ENCODE measurements at regions not wholly inside any gene's neighbourhood (a gene's known extent, or its start where the extent isn't known, plus 50 kb on each side); places are given as distances from the start of the nearest gene placed in this dataset.

DNA sequence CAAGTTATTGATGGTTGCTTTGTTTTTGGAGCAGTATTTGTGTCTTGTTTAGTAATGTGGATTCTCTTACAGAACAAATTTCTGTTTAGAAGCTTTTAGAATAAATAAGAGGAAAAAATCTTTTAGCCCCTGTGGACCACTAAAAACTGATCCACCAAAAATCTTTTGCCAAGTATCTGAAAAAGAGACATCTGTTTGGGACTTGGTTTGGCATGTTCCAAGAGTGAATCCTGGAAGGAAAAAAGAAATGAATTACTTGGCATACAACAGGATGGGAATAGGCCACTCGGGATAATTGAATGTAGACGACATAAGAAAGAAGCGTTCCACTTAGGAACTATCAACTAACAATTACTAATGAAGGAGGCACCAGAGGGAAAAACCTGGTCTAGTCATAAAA is 1350.1 kb upstream of the C9orf72 start:
- peaks cover 0 to 2% (median 0%) of the 10 kb centered on the region in 5 experiments for H3K27me3 ChIP-seq (replicated peaks in 2 of 5; ENCODE audit: control insufficient read depth in 4 of 5, insufficient read depth in 5 of 5, low read length in 4 of 5)
- no peaks in the 10 kb centered on the region for H3K36me3 ChIP-seq (ENCODE audit: control insufficient read depth in 4 of 4, insufficient read depth in 4 of 4, low read length in 3 of 4)
- ChIA-PET CTCF (interaction anchor here (0.5 kb wide), 1 partner anchor 1035 kb away, joined by 3 read pairs; no protein-coding TSS in a partner anchor), POLR2A (interaction anchor here (0.6 kb wide), 1 partner anchor 16 kb away, joined by 3 read pairs; no protein-coding TSS in a partner anchor)
- 100% methylated on average over 1 of the region's 3 CpGs for whole genome bisulfite sequencing (ENCODE audit: insufficient coverage)
- H3K4me1 ChIP-seq (ENCODE audit: control extremely low read depth in 1 of 4, control insufficient read depth in 4 of 4, insufficient read depth in 4 of 4, low read length in 3 of 4) = peaks cover 0 to 3% (median 0%) of the 10 kb centered on the region in 4 experiments
- no peak for DNase-seq
- no peak overlapping the region for H3K27ac ChIP-seq (ENCODE audit: insufficient read depth in 1 of 2, low read depth in 1 of 2, low read length in 2 of 2, poor library complexity in 1 of 2, severe bottlenecking in 2 of 2)
- no peak overlapping the region for H3K4me3 ChIP-seq (ENCODE audit: control insufficient read depth in 1 of 7, extremely low read depth in 1 of 7, insufficient read depth in 4 of 7, low read depth in 2 of 7, low read length in 6 of 7)
- H3K9me3 ChIP-seq (ENCODE audit: control extremely low read depth in 1 of 5, control insufficient read depth in 4 of 5, insufficient read depth in 2 of 5, low read depth in 1 of 5, low read length in 4 of 5) = no peaks in the 10 kb centered on the region

GRCh38 chr9:28925157-28925556 is 1351.9 kb upstream of the C9orf72 start:
- H3K27ac ChIP-seq (ENCODE audit: insufficient read depth in 1 of 2, low read depth in 1 of 2, low read length in 2 of 2, poor library complexity in 1 of 2, severe bottlenecking in 2 of 2) = no peak overlapping the region
- 100% methylated on average over 2 of the region's 3 CpGs for WGBS (ENCODE audit: insufficient coverage)
- CTCF ChIA-PET = interaction anchor here (1.3 kb wide), 1 partner anchor 8 kb away, joined by 3 read pairs; no protein-coding TSS in a partner anchor
- peaks cover 0 to 2% (median 0%) of the 10 kb centered on the region in 5 experiments for H3K27me3 ChIP-seq (replicated peaks in 2 of 5; ENCODE audit: control insufficient read depth in 4 of 5, insufficient read depth in 5 of 5, low read length in 4 of 5)
- no peaks in the 10 kb centered on the region for H3K9me3 ChIP-seq (ENCODE audit: control extremely low read depth in 1 of 5, control insufficient read depth in 4 of 5, insufficient read depth in 2 of 5, low read depth in 1 of 5, low read length in 4 of 5)
- H3K36me3 ChIP-seq (ENCODE audit: control insufficient read depth in 4 of 4, insufficient read depth in 4 of 4, low read length in 3 of 4) = no peaks in the 10 kb centered on the region
- no peak for DNase-seq
- peaks cover 0 to 3% (median 0%) of the 10 kb centered on the region in 4 experiments for H3K4me1 ChIP-seq (ENCODE audit: control extremely low read depth in 1 of 4, control insufficient read depth in 4 of 4, insufficient read depth in 4 of 4, low read length in 3 of 4)
- no peak overlapping the region for H3K4me3 ChIP-seq (ENCODE audit: control insufficient read depth in 1 of 7, extremely low read depth in 1 of 7, insufficient read depth in 4 of 7, low read depth in 2 of 7, low read length in 6 of 7)
- POLR2A ChIA-PET = no interaction called here

DNA sequence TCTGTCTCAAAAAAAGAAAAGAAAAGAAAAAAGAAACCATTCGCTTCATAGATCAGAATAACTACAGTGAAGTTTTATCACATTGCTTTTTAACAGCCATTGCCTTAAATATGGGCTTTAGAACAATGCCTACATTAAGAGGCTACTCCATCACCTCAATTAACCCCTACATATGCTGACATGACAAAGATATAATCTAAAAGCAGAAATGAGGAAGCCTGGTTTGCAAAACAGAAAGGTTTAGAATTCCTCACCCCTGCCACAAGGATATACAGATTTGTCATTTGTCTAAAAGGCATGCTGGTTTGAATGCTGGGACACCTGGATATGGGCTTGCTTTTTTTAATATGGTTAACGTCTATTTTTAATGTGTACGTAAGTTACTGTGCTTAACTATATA is 1353.0 kb upstream of the C9orf72 start:
- WGBS (ENCODE audit: insufficient coverage) = no CpG with 5 or more reads among the region's 3 CpGs
- H3K4me3 ChIP-seq (ENCODE audit: control insufficient read depth in 1 of 7, extremely low read depth in 1 of 7, insufficient read depth in 4 of 7, low read depth in 2 of 7, low read length in 6 of 7) = no peak overlapping the region
- CTCF ChIA-PET = no interaction called here
- H3K4me1 ChIP-seq (ENCODE audit: control extremely low read depth in 1 of 4, control insufficient read depth in 4 of 4, insufficient read depth in 4 of 4, low read length in 3 of 4) = peaks cover 0 to 3% (median 0%) of the 10 kb centered on the region in 4 experiments
- POLR2A ChIA-PET = no interaction called here
- no peaks in the 10 kb centered on the region for H3K36me3 ChIP-seq (ENCODE audit: control insufficient read depth in 4 of 4, insufficient read depth in 4 of 4, low read length in 3 of 4)
- H3K27me3 ChIP-seq (replicated peaks in 2 of 5; ENCODE audit: control insufficient read depth in 4 of 5, insufficient read depth in 5 of 5, low read length in 4 of 5) = peaks cover 0 to 2% (median 0%) of the 10 kb centered on the region in 5 experiments
- peak in 2 of 3 donors; percentile 2 to 3 for DNase-seq
- H3K27ac ChIP-seq (ENCODE audit: insufficient read depth in 1 of 2, low read depth in 1 of 2, low read length in 2 of 2, poor library complexity in 1 of 2, severe bottlenecking in 2 of 2) = no peak overlapping the region
- no peaks in the 10 kb centered on the region for H3K9me3 ChIP-seq (ENCODE audit: control extremely low read depth in 1 of 5, control insufficient read depth in 4 of 5, insufficient read depth in 2 of 5, low read depth in 1 of 5, low read length in 4 of 5)

- no peak for DNase-seq
- Histone ChIP-seq H3K4me3 (ENCODE audit: control insufficient read depth in 1 of 7, extremely low read depth in 1 of 7, insufficient read depth in 4 of 7, low read depth in 2 of 7, low read length in 6 of 7) (no peak overlapping the region), H3K9me3 (ENCODE audit: control extremely low read depth in 1 of 5, control insufficient read depth in 4 of 5, insufficient read depth in 2 of 5, low read depth in 1 of 5, low read length in 4 of 5) (no peaks in the 10 kb centered on the region), H3K36me3 (ENCODE audit: control insufficient read depth in 4 of 4, insufficient read depth in 4 of 4, low read length in 3 of 4) (no peaks in the 10 kb centered on the region), H3K4me1 (ENCODE audit: control extremely low read depth in 1 of 4, control insufficient read depth in 4 of 4, insufficient read depth in 4 of 4, low read length in 3 of 4) (no peaks in the 10 kb centered on the region), H3K27me3 (replicated peaks in 2 of 5; ENCODE audit: control insufficient read depth in 4 of 5, insufficient read depth in 5 of 5, low read length in 4 of 5) (peaks cover 0 to 2% (median 0%) of the 10 kb centered on the region in 5 experiments), H3K27ac (ENCODE audit: insufficient read depth in 1 of 2, low read depth in 1 of 2, low read length in 2 of 2, poor library complexity in 1 of 2, severe bottlenecking in 2 of 2) (no peak overlapping the region)
- ChIA-PET POLR2A (no interaction called here), CTCF (no interaction called here)
- WGBS (ENCODE audit: insufficient coverage) = no CpG with 5 or more reads among the region's 1 CpG
Measured at GRCh38 chr9:28927691-28928090, 1354.4 kb upstream of the C9orf72 start.

DNA sequence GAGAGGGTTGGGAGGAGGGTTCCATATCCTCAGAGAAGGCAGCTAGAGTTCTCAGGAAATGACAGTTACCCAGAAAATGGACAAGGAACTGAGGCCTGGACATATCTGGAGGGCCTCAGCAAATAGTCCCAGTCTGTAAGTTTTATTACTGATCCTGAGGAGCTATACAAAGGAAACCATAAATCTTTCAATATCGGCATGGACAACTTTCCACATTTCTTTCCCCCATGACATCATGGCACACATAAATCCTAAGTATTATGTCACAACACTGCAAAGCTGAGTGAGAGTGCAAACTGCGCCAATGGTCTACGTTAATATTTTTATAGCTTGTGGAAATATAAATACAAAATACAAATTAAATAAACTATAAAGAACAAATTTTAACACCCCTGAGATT is 1356.2 kb upstream of the C9orf72 start:
- Histone ChIP-seq H3K9me3 (ENCODE audit: control extremely low read depth in 1 of 5, control insufficient read depth in 4 of 5, insufficient read depth in 2 of 5, low read depth in 1 of 5, low read length in 4 of 5) (no peaks in the 10 kb centered on the region), H3K36me3 (ENCODE audit: control insufficient read depth in 4 of 4, insufficient read depth in 4 of 4, low read length in 3 of 4) (no peaks in the 10 kb centered on the region), H3K27me3 (replicated peaks in 2 of 5; ENCODE audit: control insufficient read depth in 4 of 5, insufficient read depth in 5 of 5, low read length in 4 of 5) (no peaks in the 10 kb centered on the region), H3K4me3 (ENCODE audit: control insufficient read depth in 1 of 7, extremely low read depth in 1 of 7, insufficient read depth in 4 of 7, low read depth in 2 of 7, low read length in 6 of 7) (no peak overlapping the region), H3K4me1 (ENCODE audit: control extremely low read depth in 1 of 4, control insufficient read depth in 4 of 4, insufficient read depth in 4 of 4, low read length in 3 of 4) (no peaks in the 10 kb centered on the region), H3K27ac (ENCODE audit: insufficient read depth in 1 of 2, low read depth in 1 of 2, low read length in 2 of 2, poor library complexity in 1 of 2, severe bottlenecking in 2 of 2) (no peak overlapping the region)
- ChIA-PET POLR2A (no interaction called here), CTCF (no interaction called here)
- DNase-seq = no peak
- WGBS (ENCODE audit: insufficient coverage) = 60% methylated on average over 1 of the region's 3 CpGs

DNA sequence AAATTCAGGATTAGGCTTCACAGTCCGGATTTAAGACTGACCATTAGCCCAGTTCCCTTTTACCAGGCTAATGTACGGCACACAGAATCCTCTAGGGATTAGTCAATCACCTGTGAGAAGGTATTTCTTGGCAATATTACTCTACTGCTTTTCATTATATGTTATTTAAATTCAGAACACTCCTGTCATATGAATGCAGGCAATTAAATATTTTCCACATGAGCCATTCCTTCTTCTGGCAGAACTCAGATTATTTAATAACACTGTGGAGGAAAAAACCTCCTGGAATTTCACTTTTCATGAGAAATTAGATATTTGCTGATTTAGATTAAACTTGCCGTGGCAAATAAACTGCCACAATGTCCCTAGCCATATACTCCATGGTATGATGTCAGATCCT is 1357.5 kb upstream of the C9orf72 start:
- H3K36me3 ChIP-seq (ENCODE audit: control insufficient read depth in 4 of 4, insufficient read depth in 4 of 4, low read length in 3 of 4) = no peaks in the 10 kb centered on the region
- no peaks in the 10 kb centered on the region for H3K27me3 ChIP-seq (replicated peaks in 2 of 5; ENCODE audit: control insufficient read depth in 4 of 5, insufficient read depth in 5 of 5, low read length in 4 of 5)
- no peak overlapping the region for H3K4me3 ChIP-seq (ENCODE audit: control insufficient read depth in 1 of 7, extremely low read depth in 1 of 7, insufficient read depth in 4 of 7, low read depth in 2 of 7, low read length in 6 of 7)
- no peak for DNase-seq
- POLR2A ChIA-PET = no interaction called here
- H3K9me3 ChIP-seq (ENCODE audit: control extremely low read depth in 1 of 5, control insufficient read depth in 4 of 5, insufficient read depth in 2 of 5, low read depth in 1 of 5, low read length in 4 of 5) = no peaks in the 10 kb centered on the region
- 100% methylated on average over 2 of the region's 3 CpGs for WGBS (ENCODE audit: insufficient coverage)
- CTCF ChIA-PET = no interaction called here
- no peaks in the 10 kb centered on the region for H3K4me1 ChIP-seq (ENCODE audit: control extremely low read depth in 1 of 4, control insufficient read depth in 4 of 4, insufficient read depth in 4 of 4, low read length in 3 of 4)
- no peak overlapping the region for H3K27ac ChIP-seq (ENCODE audit: insufficient read depth in 1 of 2, low read depth in 1 of 2, low read length in 2 of 2, poor library complexity in 1 of 2, severe bottlenecking in 2 of 2)

GRCh38 chr9:28934111-28934510 is 1360.8 kb upstream of the C9orf72 start:
- Histone ChIP-seq H3K27ac (ENCODE audit: insufficient read depth in 1 of 2, low read depth in 1 of 2, low read length in 2 of 2, poor library complexity in 1 of 2, severe bottlenecking in 2 of 2) (no peak overlapping the region), H3K36me3 (ENCODE audit: control insufficient read depth in 4 of 4, insufficient read depth in 4 of 4, low read length in 3 of 4) (no peaks in the 10 kb centered on the region), H3K9me3 (ENCODE audit: control extremely low read depth in 1 of 5, control insufficient read depth in 4 of 5, insufficient read depth in 2 of 5, low read depth in 1 of 5, low read length in 4 of 5) (no peaks in the 10 kb centered on the region), H3K27me3 (replicated peaks in 2 of 5; ENCODE audit: control insufficient read depth in 4 of 5, insufficient read depth in 5 of 5, low read length in 4 of 5) (no peaks in the 10 kb centered on the region), H3K4me3 (ENCODE audit: control insufficient read depth in 1 of 7, extremely low read depth in 1 of 7, insufficient read depth in 4 of 7, low read depth in 2 of 7, low read length in 6 of 7) (no peak overlapping the region), H3K4me1 (ENCODE audit: control extremely low read depth in 1 of 4, control insufficient read depth in 4 of 4, insufficient read depth in 4 of 4, low read length in 3 of 4) (no peaks in the 10 kb centered on the region)
- ChIA-PET POLR2A (no interaction called here), CTCF (interaction anchor here (1.1 kb wide), 1 partner anchor 9 kb away, joined by 3 read pairs; no protein-coding TSS in a partner anchor)
- DNase-seq = no peak
